ENCODE measurements at regions not wholly inside any gene's neighbourhood (a gene's known extent, or its start where the extent isn't known, plus 50 kb on each side); places are given as distances from the start of the nearest gene placed in this dataset.

GRCh38 chr1:55282058-55282457, 66.9 kb upstream of the USP24 start:
- H3K36me3 ChIP-seq (ENCODE audit: control insufficient read depth in 1 of 2, insufficient read depth in 2 of 2, low read length in 2 of 2) = no peaks in the 10 kb centered on the region
- H3K79me1 ChIP-seq (ENCODE audit: low read length) = peaks cover 6% of the 10 kb centered on the region
- H3K4me1 ChIP-seq (ENCODE audit: control insufficient read depth in 1 of 2, insufficient read depth in 2 of 2, low read length in 2 of 2) = peaks cover 2 to 5% of the 10 kb centered on the region in 2 experiments
- no peaks in the 10 kb centered on the region for H3K79me2 ChIP-seq (ENCODE audit: control insufficient read depth, insufficient read depth, low read length, poor library complexity)
- H3K27ac ChIP-seq (ENCODE audit: low read depth, low read length) = no peak overlapping the region
- no peaks in the 10 kb centered on the region for H3K27me3 ChIP-seq (ENCODE audit: insufficient read depth, low read length)
- no peak for DNase-seq
- no peak overlapping the region for H3K9ac ChIP-seq (ENCODE audit: low read length)
- no peak overlapping the region for H3K4me2 ChIP-seq (ENCODE audit: low read length)
- no peak overlapping the region for H2BK5ac ChIP-seq (ENCODE audit: low read depth, low read length, poor library complexity)
- H3K4me3 ChIP-seq (ENCODE audit: low read depth, low read length) = no peak overlapping the region
- no peak overlapping the region for H2AFZ ChIP-seq (ENCODE audit: insufficient read depth, low read length, poor library complexity)
- H4K91ac ChIP-seq (ENCODE audit: low read depth, low read length) = no peak overlapping the region
- H2BK12ac ChIP-seq (ENCODE audit: low read length) = no peak overlapping the region
- no peak overlapping the region for H2AK5ac ChIP-seq (ENCODE audit: low read length)
- no peak overlapping the region for H2BK120ac ChIP-seq (ENCODE audit: insufficient read depth, low read length, poor library complexity)
- H3K18ac ChIP-seq (ENCODE audit: low read length) = no peak overlapping the region
- no CpG with 5 or more reads among the region's 1 CpG for WGBS (ENCODE audit: extremely low coverage, insufficient coverage, insufficient read length)
- H3K9me3 ChIP-seq (ENCODE audit: insufficient read depth, low read depth, low read length) = no peaks in the 10 kb centered on the region
- no peak overlapping the region for H3K4ac ChIP-seq (ENCODE audit: low read depth, low read length)
- H4K8ac ChIP-seq (ENCODE audit: low read depth, low read length) = no peak overlapping the region
- no peak overlapping the region for H3K23ac ChIP-seq (ENCODE audit: low read length)
- H3K14ac ChIP-seq (ENCODE audit: low read length) = no peak overlapping the region
- H4K12ac ChIP-seq (ENCODE audit: low read depth, low read length) = no peak overlapping the region

GRCh38 chr1:55280731-55281130, 65.6 kb upstream of the USP24 start:
- Histone ChIP-seq H3K36me3 (ENCODE audit: control insufficient read depth in 1 of 2, insufficient read depth in 2 of 2, low read length in 2 of 2) (no peaks in the 10 kb centered on the region), H3K23ac (ENCODE audit: low read length) (no peak overlapping the region)
- WGBS (ENCODE audit: extremely low coverage, insufficient coverage, insufficient read length) = no CpG with 5 or more reads among the region's 2 CpGs

GRCh38 chr1:55279627-55280026, 64.5 kb upstream of the USP24 start:
- H3K36me3 ChIP-seq (ENCODE audit: control insufficient read depth in 1 of 2, insufficient read depth in 2 of 2, low read length in 2 of 2) = no peaks in the 10 kb centered on the region
- DNase-seq = no peak
- no peaks in the 10 kb centered on the region for H3K9me3 ChIP-seq (ENCODE audit: insufficient read depth, low read depth, low read length)
- H2BK12ac ChIP-seq (ENCODE audit: low read length) = no peak overlapping the region
- H2BK5ac ChIP-seq (ENCODE audit: low read depth, low read length, poor library complexity) = no peak overlapping the region
- H3K4me1 ChIP-seq (ENCODE audit: control insufficient read depth in 1 of 2, insufficient read depth in 2 of 2, low read length in 2 of 2) = peaks cover 2 to 8% of the 10 kb centered on the region in 2 experiments
- no peak overlapping the region for H3K4me3 ChIP-seq (ENCODE audit: low read depth, low read length)
- H2AFZ ChIP-seq (ENCODE audit: insufficient read depth, low read length, poor library complexity) = no peak overlapping the region
- peaks cover 2% of the 10 kb centered on the region for H3K79me1 ChIP-seq (ENCODE audit: low read length)
- no CpG with 5 or more reads among the region's 3 CpGs for WGBS (ENCODE audit: extremely low coverage, insufficient coverage, insufficient read length)
- H3K14ac ChIP-seq (ENCODE audit: low read length) = no peak overlapping the region
- no peaks in the 10 kb centered on the region for H3K27me3 ChIP-seq (ENCODE audit: insufficient read depth, low read length)
- no peak overlapping the region for H4K12ac ChIP-seq (ENCODE audit: low read depth, low read length)
- H3K18ac ChIP-seq (ENCODE audit: low read length) = no peak overlapping the region
- no peak overlapping the region for H2BK120ac ChIP-seq (ENCODE audit: insufficient read depth, low read length, poor library complexity)
- H3K4me2 ChIP-seq (ENCODE audit: low read length) = no peak overlapping the region
- no peak overlapping the region for H4K8ac ChIP-seq (ENCODE audit: low read depth, low read length)
- no peak overlapping the region for H4K91ac ChIP-seq (ENCODE audit: low read depth, low read length)
- H2AK5ac ChIP-seq (ENCODE audit: low read length) = no peak overlapping the region
- H3K79me2 ChIP-seq (ENCODE audit: control insufficient read depth, insufficient read depth, low read length, poor library complexity) = no peaks in the 10 kb centered on the region
- H3K4ac ChIP-seq (ENCODE audit: low read depth, low read length) = no peak overlapping the region
- no peak overlapping the region for H3K27ac ChIP-seq (ENCODE audit: low read depth, low read length)
- H3K9ac ChIP-seq (ENCODE audit: low read length) = no peak overlapping the region
- H3K23ac ChIP-seq (ENCODE audit: low read length) = no peak overlapping the region

More at GRCh38 chr1:55280731-55281130, 65.6 kb upstream of the USP24 start:
- Histone ChIP-seq H3K27ac (ENCODE audit: low read depth, low read length) (no peak overlapping the region), H3K4ac (ENCODE audit: low read depth, low read length) (no peak overlapping the region), H2BK120ac (ENCODE audit: insufficient read depth, low read length, poor library complexity) (no peak overlapping the region), H3K4me2 (ENCODE audit: low read length) (no peak overlapping the region), H3K9ac (ENCODE audit: low read length) (no peak overlapping the region), H3K9me3 (ENCODE audit: insufficient read depth, low read depth, low read length) (no peaks in the 10 kb centered on the region), H3K79me2 (ENCODE audit: control insufficient read depth, insufficient read depth, low read length, poor library complexity) (no peaks in the 10 kb centered on the region), H2AFZ (ENCODE audit: insufficient read depth, low read length, poor library complexity) (no peak overlapping the region), H3K14ac (ENCODE audit: low read length) (no peak overlapping the region), H2BK5ac (ENCODE audit: low read depth, low read length, poor library complexity) (no peak overlapping the region), H3K18ac (ENCODE audit: low read length) (no peak overlapping the region), H4K91ac (ENCODE audit: low read depth, low read length) (no peak overlapping the region), H3K27me3 (ENCODE audit: insufficient read depth, low read length) (no peaks in the 10 kb centered on the region), H4K12ac (ENCODE audit: low read depth, low read length) (no peak overlapping the region), H2BK12ac (ENCODE audit: low read length) (no peak overlapping the region), H3K4me3 (ENCODE audit: low read depth, low read length) (no peak overlapping the region), H3K4me1 (ENCODE audit: control insufficient read depth in 1 of 2, insufficient read depth in 2 of 2, low read length in 2 of 2) (peaks cover 2 to 5% of the 10 kb centered on the region in 2 experiments), H2AK5ac (ENCODE audit: low read length) (no peak overlapping the region), H3K79me1 (ENCODE audit: low read length) (peaks cover 6% of the 10 kb centered on the region), H4K8ac (ENCODE audit: low read depth, low read length) (no peak overlapping the region)
- DNase-seq = no peak

GRCh38 chr1:55278378-55278777, 63.2 kb upstream of the USP24 start:
- H3K23ac ChIP-seq (ENCODE audit: low read length) = no peak overlapping the region
- H3K79me1 ChIP-seq (ENCODE audit: low read length) = peaks cover 2% of the 10 kb centered on the region
- H3K4me3 ChIP-seq (ENCODE audit: low read depth, low read length) = no peak overlapping the region
- no peak overlapping the region for H4K12ac ChIP-seq (ENCODE audit: low read depth, low read length)
- H2BK12ac ChIP-seq (ENCODE audit: low read length) = no peak overlapping the region
- DNase-seq = no peak
- H2BK120ac ChIP-seq (ENCODE audit: insufficient read depth, low read length, poor library complexity) = no peak overlapping the region
- H3K36me3 ChIP-seq (ENCODE audit: control insufficient read depth in 1 of 2, insufficient read depth in 2 of 2, low read length in 2 of 2) = no peaks in the 10 kb centered on the region
- H3K4me2 ChIP-seq (ENCODE audit: low read length) = no peak overlapping the region
- H3K27me3 ChIP-seq (ENCODE audit: insufficient read depth, low read length) = no peaks in the 10 kb centered on the region
- H3K9me3 ChIP-seq (ENCODE audit: insufficient read depth, low read depth, low read length) = no peaks in the 10 kb centered on the region
- no peaks in the 10 kb centered on the region for H3K79me2 ChIP-seq (ENCODE audit: control insufficient read depth, insufficient read depth, low read length, poor library complexity)
- no peak overlapping the region for H3K27ac ChIP-seq (ENCODE audit: low read depth, low read length)
- no peak overlapping the region for H2AK5ac ChIP-seq (ENCODE audit: low read length)
- no peak overlapping the region for H3K18ac ChIP-seq (ENCODE audit: low read length)
- peaks cover 2 to 8% of the 10 kb centered on the region in 2 experiments for H3K4me1 ChIP-seq (ENCODE audit: control insufficient read depth in 1 of 2, insufficient read depth in 2 of 2, low read length in 2 of 2)
- no CpG with 5 or more reads among the region's 2 CpGs for WGBS (ENCODE audit: extremely low coverage, insufficient coverage, insufficient read length)
- no peak overlapping the region for H3K14ac ChIP-seq (ENCODE audit: low read length)
- H3K4ac ChIP-seq (ENCODE audit: low read depth, low read length) = no peak overlapping the region
- H4K8ac ChIP-seq (ENCODE audit: low read depth, low read length) = no peak overlapping the region
- H3K9ac ChIP-seq (ENCODE audit: low read length) = no peak overlapping the region
- no peak overlapping the region for H2AFZ ChIP-seq (ENCODE audit: insufficient read depth, low read length, poor library complexity)
- no peak overlapping the region for H4K91ac ChIP-seq (ENCODE audit: low read depth, low read length)
- H2BK5ac ChIP-seq (ENCODE audit: low read depth, low read length, poor library complexity) = no peak overlapping the region

All from trophoblast cell (in vitro differentiated cells and primary cell).